ENCODE measurements at regions not wholly inside any gene's neighbourhood (a gene's known extent, or its start where the extent isn't known, plus 50 kb on each side); places are given as distances from the start of the nearest gene placed in this dataset.
"Not testable (repeated sequence)": the region's sequence is repeated elsewhere in the genome, so short reads cannot be mapped to it uniquely, and the experiment has no call there.

DNA sequence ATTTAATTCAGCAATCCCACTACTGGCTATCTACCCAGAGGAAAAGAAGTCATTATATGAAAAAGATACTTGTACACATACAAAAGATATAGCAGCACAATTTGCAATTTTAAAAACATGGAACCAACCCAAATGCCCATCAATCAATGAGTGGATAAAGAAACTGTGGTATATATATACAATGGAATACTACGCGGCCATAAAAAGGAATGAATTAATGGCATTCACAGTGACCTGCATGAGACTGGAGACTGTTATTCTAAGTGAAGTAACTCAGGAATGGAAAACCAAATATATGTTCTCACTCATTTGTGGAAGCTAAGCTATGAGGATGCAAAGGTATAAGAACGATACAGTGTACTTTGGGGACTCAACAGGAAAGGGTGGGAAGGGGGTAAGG is 102.8 kb upstream of the KCNMA1 start:
- DNase-seq (ENCODE audit: low read depth in 1 of 2, low spot score in 1 of 2): not testable (repeated sequence)

DNA sequence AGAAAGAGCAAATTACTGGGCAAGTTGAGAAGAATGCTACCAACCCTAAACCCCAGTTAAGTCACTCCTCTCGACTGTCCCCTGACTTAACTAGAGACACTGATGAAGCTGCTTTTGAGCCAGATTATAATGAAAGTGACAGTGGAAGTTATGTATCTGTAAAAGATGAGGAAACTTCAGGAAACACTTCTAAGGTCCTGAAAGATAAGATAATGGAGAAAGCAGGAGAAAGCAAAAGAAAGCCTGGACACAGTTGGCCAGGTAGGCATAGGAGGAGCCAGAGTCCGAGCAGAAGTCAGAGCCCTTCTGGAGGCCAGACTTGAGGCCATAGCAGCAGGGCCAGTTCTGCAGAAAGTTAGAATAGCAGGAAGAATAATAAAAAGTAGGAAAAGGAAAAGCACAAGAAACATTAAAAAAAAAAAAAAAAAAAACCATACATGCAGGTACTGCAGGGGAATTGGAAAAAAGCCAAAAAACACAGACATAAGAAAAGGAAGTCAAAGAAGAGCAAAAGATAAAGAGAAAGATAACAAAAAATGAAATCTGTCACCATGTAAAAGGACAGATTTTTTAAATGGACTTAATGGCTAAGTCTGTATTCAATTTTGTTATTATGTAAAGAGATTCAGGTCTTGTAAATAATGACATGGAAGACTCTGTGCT is 101.0 kb upstream of the KCNMA1 start:
- DNase-seq (ENCODE audit: low read depth in 1 of 2, low spot score in 1 of 2): no peak

DNA sequence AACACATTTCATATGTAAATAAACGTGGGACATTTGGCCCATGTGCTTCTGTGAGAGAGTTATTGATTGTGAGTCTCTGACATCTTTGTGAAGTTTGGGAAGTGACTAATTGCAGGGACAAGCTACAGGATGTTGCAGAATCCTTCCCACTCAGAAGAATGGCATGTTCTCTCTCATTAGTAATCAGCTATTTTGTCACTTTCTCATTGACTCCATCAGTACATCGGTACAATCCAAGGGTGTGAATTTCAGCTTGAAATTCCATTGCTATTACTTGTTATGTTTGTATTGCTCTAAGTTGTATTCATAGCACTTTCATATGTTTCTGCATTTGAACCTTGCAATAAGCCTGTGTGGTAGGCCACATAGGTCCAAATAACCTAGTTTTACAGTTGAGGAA is 100.0 kb upstream of the KCNMA1 start:
- no peak for DNase-seq (ENCODE audit: low read depth in 1 of 2, low spot score in 1 of 2)

DNA sequence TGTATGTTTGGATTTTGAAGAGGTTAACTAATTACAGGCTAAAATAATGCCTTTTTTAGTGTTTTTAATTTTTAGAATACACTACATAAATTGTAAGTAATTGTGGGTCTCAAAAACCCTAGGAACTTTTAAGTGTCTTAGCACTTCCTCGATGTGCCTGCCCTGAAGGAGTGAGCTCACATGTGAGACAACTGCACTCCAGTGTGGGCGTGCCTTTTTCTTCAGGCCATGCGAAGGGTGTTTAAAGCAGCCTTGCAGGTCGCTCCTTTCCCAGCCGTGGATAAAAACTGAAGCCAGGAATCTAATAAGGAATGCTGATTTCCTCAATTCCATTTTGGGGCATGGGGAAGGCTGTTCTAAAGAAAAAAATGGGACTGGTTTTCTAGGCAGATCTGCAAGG is 97.5 kb upstream of the KCNMA1 start:
- DNase-seq (ENCODE audit: low read depth in 1 of 2, low spot score in 1 of 2): not testable (repeated sequence)

DNA sequence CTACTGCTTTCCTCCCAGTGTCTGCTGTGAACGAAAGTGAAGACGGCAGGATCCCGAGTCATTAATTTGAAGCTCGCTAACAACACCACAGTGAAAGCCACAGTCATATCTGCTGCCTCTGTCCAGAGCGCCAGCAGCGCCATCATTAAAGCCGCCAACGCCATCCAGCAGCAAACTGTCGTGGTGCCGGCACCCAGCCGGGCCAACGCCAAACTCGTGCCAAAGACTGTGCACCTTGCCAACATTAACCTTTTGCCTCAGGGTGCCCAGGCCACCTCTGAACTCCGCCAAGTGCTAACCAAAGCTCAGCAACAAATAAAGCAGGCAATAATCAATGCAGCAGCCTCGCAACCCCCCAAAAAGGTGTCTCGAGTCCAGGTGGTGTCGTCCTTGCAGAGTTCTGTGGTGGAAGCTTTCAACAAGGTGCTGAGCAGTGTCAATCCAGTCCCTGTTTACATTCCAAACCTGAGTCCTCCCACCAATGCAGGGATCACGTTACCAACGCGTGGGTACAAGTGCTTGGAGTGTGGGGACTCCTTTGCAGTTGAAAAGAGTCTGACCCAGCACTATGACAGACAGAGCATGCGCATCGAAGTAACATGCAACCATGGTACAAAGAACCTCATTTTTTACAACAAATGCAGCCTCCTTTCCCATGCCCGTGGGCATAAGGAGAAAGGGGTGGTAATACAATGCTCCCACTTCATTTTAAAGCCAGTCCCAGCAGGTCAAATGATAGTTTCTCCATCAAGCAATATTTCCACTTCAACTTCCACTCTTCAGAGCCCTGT is 94.8 kb upstream of the KCNMA1 start:
- no peak for DNase-seq (ENCODE audit: low read depth in 1 of 2, low spot score in 1 of 2)

DNA sequence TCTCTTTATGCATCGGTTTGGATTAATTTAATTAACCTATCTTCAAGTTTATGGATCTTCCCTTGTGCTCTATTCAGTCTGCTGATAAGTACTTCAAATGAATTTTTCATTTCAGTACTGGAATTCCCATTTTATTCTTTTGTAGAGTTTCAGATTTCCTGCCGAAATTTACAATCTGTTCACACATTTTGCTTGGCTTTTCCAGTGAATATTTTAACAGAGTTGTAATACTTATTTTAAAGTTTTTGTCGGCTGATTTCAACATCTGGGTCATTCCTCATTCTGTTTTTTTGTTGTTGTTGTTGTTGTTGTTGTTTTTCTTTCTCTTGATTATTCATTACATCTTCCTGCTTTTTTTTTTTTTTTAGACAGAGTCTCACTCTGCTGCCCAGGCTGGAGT is 89.9 kb upstream of the KCNMA1 start:
- no peak for DNase-seq (ENCODE audit: low read depth in 1 of 2, low spot score in 1 of 2)

DNA sequence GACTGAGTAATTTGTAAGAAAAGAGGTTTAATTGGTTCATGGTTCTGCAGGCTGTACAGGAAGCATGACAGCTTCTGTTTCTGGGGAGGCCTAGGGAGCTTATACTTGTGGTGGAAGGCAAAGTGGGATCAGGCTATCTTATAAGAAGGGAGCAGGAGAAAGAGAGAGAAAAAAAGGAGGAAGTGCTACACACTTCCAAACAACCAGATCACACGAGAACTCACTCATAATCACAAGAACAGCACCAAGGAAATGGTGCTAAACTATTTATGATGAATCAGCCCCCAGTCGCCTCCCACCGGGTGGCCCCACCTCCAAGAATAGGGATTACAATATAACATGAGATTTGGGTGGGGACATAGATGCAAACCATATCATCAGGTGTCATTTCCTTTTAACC is 89.1 kb upstream of the KCNMA1 start:
- no peak for DNase-seq (ENCODE audit: low read depth in 1 of 2, low spot score in 1 of 2)

DNA sequence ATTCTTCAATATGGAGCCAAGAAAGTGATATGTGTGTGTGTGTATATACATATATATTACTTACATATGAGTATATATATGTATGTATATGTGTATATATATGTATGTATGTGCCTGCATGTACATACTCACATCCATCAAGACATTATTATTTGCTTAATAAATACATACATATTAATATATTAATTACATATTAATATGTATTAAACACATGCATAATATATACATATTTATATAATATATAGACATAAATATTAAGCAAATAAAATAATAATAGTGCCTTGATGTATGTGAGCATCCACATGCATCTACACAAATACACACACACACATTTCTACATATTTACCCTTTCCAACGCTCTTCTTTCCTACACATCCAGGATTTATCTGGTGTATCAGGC is 88.7 kb upstream of the KCNMA1 start:
- no peak for DNase-seq (ENCODE audit: low read depth in 1 of 2, low spot score in 1 of 2)

DNA sequence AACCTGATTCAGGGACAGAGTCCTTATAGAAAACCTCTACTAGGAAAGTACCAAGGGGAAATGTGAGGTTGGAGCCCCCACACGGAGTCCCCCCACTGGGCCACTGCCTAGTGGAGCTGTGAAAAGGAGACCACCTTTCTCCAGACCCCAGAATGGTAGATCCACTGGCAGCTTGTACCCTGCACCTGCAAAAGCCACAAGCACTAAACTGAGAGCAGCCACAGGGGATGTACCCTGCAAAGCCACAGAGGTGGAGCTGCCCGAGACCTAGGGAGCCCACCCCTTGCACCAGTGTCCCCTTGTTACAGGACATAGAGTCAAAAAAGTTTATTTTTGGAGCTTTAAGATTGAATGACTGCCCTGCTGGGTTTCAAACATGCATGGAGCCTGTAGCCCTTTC is 87.2 kb upstream of the KCNMA1 start:
- no peak for DNase-seq (ENCODE audit: low read depth in 1 of 2, low spot score in 1 of 2)

DNA sequence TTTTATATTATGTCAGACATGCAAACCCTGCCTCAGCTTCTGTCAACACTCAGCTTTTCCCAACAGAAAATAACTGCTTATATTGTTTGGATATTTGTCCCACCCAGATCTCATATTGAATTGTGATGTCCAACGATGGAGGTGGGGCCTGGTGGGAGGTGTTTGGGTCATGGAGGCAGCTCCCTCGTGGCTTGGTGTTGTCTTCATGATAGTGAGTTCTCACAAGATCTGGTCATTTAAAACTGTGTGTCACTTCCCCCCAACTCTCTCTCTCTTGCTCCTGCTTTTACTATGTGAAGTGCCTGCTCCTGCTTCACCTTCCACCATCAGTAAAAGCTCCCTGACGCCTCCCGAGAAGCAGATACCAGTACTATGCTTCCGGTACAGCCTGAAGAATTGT is 85.8 kb upstream of the KCNMA1 start:
- no peak for DNase-seq (ENCODE audit: low read depth in 1 of 2, low spot score in 1 of 2)

DNA sequence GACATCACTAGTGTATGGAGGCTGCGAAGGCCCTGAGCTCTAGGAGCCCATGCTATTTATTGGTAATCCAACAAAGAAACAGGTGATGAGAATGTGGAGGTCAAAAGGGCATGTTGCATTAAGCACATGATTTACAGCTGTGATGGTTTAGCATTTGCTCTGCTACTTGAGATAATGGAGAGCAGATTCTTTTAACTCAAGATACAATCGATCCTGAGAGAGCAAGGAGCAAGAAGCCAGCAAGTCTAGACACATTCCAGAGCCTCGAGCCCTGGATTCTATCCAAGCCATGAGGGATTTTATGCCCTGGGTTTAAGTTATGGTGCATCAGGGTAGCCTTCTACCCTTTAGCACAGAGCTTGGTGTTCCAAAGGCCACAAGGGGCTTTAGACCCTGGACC is 85.3 kb upstream of the KCNMA1 start:
- DNase-seq (ENCODE audit: low read depth in 1 of 2, low spot score in 1 of 2): not testable (repeated sequence)

DNA sequence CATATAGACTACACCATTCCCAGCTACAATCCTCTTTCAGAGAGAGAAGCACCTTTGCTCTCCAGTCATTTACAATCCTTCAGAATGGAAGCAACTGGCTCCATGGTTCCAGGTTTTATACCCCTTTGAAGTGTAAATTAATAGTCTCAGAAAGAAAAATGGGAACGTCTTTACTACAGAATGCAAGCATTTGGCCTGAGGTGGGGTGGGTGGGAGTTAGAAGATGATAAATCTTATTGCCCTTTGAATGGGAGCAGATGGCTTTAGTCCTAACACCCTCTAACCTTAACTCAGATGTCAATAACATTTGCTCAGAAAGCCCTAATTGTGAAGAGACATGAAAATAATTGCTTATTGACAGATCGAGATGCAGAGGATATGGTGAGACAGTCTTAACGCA is 84.2 kb upstream of the KCNMA1 start:
- no peak for DNase-seq (ENCODE audit: low read depth in 1 of 2, low spot score in 1 of 2)

DNA sequence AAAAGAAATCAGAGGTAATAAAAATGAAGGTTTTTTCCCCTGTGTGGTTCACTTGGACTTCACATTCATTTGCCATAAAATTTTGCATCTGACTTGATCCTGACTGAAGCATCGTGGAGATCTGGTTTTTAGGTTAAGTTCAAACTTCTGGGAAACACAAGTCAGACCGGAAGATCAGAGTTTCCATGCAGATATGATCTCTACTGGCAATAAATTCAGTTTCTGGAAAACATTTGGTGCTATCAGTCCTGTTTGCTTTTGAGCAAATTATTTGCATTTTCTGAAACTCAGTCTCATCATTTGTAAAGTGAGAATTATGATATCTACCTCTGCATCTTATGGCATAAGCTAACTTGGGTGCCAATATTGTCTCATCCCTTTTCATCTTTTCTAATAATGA is 81.3 kb upstream of the KCNMA1 start:
- no peak for DNase-seq (ENCODE audit: low read depth in 1 of 2, low spot score in 1 of 2)

DNA sequence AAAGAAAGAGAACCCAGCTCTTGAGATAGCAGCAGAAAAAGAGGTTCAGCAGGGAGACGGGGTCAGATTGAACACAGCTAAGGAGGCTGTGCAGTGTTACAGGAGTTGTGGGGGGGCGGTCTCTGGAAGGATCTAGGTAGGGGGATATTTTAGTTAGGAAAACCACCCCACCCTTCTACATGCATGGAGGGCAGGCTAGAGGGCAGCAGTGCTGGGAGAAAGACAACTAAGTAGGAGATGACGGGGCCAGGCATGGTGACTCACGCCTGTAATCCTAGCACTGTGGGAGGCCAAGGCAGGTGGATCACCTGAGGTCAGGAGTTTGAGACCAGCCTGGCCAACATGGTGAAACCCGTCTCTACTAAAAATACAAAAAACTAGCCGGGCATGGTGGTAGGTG is 80.7 kb upstream of the KCNMA1 start:
- not testable (repeated sequence) for DNase-seq (ENCODE audit: low read depth in 1 of 2, low spot score in 1 of 2)

DNA sequence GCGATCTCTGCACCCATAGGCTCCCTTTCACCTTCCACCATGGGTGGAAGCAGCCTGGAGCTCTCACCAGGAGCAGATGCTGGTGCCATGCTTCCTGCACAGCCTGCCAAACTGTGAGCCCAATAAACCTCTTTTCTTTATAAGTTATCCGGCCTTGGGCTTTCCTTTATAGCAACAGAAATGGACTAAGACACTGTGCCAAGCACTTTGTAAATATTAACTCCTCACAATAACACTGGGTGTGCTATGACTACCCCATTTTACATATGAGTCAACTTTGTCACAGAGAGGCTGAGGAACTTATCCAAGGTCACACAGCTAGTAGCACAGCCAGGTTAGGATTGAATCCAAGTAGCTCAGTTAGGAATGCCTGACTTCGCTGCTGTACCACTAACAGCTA is 79.7 kb upstream of the KCNMA1 start:
- DNase-seq (ENCODE audit: low read depth in 1 of 2, low spot score in 1 of 2): no peak

DNA sequence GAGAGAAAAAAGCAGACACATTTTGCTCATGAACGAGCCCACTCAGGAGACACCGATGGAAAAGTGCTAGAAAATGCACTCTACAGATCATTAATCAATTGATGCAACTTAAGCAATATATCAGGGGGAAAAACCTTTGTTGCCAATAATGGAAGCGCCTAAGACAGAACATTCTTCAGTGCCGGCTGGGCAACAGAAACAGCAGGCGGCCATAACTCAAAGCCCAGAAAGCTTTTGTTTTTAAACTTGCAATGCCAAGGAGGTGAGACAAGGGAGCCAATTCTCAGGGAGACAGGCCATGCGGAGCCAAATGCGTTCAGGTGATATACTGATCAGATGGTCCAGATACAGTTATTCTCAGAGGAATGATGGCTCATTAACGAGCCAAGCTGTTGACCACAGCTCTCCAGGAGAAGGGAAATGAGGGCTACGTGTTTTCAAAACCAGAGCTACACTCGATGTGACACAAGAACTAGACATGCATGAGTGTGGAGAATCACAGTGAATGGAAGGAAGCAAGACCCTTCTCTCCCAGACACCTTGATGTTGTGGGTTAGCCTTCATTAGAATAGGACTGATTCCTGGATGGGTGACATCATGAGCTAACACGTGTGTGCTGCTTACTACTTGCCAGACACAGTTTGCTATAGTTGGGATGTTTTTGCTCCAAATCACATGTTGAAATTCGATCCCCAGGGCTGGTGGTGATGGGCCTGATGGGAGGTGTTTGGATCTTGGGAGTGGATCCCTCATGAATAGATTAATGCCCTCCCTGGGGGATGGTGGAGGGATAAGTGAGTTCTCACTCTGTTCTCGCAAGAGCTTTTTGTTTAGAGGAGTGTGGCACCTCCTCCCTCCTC is 79.1 kb upstream of the KCNMA1 start:
- DNase-seq (ENCODE audit: low read depth in 1 of 2, low spot score in 1 of 2): no peak

DNA sequence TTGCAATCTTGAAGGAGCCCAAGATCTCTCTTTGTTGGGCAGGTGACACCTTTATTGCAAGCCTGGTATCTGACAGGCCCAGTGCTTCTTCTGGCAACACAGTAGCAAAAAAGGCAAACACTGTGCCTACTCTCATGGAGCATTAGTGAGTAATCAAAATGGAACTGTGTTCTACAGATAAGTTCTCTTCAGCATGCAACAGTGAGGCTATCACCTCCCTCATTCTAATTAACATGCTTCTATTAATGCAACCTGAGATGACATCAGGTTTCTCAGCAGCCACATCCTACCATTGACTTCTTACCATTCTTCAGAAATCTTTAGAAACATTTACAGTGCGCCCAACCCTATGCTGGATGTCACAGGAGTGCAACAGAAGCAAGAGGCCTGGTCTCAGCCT is 77.9 kb upstream of the KCNMA1 start:
- DNase-seq (ENCODE audit: low read depth in 1 of 2, low spot score in 1 of 2): no peak

DNA sequence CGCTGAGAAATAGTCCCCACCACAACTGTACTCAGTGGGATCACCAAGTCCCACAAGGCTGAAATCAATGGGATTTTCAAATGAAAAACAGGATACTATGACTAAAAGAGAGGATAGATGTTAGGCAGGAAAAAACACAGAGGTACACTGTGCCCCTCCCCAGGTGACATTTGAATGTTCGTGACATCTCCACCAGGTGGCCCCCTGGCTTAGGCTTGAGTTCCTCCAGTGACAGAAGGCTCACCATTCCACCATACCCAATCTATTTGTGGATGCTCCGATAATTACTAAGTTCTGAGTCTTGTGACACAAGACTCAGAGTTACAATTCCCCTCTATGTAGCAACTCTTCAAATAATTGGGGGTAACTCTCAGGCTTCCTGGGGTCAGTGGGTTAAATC is 77.5 kb upstream of the KCNMA1 start:
- DNase-seq (ENCODE audit: low read depth in 1 of 2, low spot score in 1 of 2): no peak

DNA sequence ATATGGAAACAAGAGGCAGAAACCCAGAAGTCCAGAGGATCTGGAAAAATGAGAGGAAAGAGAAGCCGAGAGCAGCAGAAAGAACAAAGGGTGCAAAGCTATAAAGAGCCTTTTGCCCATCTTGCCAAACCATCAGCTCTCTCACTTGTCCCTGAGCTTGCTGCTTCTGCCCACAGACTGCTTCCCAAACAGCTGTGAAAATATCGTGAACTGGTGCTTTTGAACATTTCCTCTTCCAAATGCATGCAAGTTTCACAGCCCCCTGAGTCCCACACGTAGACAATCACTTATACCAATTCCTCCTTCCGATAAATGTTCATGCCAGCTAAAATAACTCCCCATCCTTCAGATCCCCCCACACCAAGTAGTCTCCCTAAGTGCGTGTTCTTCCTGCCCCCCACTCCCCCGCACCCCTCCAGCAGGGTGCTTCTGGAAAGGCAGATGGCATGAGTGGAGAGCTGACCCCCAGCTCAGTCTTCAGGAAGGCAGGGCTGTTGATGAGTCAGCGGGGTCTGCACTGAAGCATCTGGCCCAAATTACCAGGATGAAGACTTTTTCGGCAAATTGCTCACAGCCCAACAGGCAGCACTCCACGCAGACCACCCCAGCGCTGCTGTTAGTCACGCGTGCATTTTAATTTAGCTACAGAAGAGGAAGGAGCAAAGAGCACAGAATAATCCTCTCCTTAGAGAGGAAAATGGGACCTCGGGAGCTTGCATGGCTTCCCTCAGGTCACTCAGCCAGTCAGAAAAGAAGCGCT is 76.1 kb upstream of the KCNMA1 start:
- DNase-seq (ENCODE audit: low read depth in 1 of 2, low spot score in 1 of 2): no peak

DNA sequence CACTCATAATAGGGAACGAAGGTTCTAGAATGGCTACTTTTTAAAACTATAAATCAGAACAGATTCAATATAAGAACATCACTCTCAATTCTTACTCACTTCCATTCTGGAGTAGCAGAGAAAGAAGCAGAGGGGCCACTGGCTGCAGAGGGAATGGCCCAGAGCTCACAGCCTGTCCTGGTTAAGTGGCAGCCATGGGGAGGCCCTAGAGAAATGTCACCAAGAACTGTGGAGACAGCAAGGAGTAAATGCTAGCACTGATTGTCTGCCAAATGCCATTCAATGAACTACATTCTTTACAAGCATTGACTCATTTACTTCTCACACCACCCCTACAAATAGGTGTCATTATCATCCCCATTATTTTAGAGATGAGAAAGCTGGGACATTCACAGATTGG is 74.6 kb upstream of the KCNMA1 start:
- DNase-seq (ENCODE audit: low read depth in 1 of 2, low spot score in 1 of 2): no peak

DNA sequence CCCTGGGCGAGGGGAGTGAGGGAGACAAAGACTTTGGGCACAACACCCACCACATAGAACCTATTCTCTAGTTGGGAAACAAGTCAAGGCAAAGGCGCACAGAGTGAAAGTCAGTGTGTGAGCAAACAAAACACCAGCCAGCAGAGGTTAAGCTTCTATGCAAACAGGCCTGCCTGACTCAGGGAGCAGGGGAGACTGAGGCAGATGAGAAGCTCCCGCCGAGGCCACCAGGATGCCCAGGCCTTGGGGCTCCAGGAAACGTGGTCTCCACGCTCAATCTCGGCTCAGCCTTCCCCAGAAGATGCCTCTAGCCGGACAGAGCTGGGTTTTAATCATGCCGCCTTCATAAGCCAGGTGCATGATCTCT is 74.1 kb upstream of the KCNMA1 start:
- DNase-seq (ENCODE audit: low read depth in 1 of 2, low spot score in 1 of 2): no peak

All from activated T-helper 1 cell treated with anti-CD3 and anti-CD28 coated beads, Interleukin-2, amount 50 U/mL, for 16 hours (primary cell).